ENCODE measurements at regions not wholly inside any gene's neighbourhood (a gene's known extent, or its start where the extent isn't known, plus 50 kb on each side); places are given as distances from the start of the nearest gene placed in this dataset.

DNA sequence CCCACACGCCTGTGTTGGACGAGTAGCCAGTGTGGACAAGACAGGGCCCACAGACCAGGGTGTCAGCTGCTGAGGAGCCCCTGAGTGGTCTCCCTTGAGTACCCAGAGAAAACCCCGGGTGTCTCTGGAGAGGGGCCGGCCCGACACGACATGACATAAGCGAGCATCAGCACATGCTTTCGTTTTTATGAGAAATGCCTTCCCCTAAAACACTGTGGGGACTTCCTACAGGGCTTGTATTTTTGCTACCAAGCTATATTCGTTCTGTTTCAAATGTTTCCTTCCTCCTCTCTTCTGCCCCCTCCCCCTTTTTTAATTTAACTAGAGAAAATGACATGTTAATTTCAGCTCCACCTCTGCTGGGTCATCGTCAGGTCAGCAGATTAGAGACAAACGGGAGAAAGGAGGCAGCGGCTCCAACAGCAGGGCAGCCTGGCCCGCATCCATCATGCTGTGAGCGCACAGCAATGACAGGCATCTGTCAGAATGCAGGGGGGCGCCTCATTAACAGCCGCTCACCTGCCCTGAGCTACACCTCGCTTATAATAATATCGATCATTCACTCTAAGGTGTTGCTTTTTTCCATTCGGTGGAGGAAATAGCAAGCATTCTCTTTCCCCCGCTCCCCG lies 286.2 kb downstream of the ZNF516 start:
- intact Hi-C loops (cut with DNase I) = no loop called here
- DNase-seq = no peak

DNA sequence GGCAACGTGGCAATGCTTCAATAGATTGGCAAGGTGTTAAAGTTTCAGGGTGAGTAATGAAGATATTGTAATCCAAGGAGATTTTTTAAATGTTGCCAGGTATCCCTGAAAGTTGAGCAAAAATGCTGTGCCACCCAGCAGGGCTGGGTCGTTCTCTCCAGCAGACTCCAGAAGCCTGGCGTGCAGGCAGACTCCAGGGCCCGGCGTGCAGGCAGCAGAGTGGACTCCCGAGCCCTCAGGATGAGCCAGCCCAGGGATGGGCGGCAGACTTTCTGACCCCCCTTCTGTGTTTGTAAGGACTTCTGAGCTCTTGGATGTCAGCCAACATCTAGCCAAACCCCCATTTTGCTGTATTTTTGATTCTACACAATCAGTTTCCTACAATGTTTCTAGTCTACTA lies 289.1 kb downstream of the ZNF516 start:
- intact Hi-C loops (cut with DNase I) = no loop called here
- peak in 1 of 10 donors; percentile 81 for DNase-seq

DNA sequence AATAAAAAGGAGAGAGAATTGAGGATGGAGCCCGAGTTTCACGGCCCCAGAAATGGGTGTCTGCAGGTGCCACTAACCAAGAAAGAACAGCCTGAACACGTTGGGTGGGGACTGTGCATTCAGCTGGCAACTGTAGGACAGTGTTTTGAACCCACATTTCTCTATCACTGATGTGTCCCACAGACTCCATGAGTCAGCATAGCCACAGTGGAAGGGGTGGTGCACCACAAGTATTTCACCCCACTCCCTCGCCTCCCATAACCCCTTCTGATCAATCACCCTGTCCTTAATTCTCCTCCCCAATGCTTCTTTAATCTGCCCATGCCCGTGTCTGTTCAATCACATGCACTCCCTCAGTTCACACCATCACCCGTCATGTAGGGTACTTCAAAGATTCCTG lies 291.5 kb downstream of the ZNF516 start:
- DNase-seq = no peak
- intact Hi-C loops (cut with DNase I) = no loop called here

DNA sequence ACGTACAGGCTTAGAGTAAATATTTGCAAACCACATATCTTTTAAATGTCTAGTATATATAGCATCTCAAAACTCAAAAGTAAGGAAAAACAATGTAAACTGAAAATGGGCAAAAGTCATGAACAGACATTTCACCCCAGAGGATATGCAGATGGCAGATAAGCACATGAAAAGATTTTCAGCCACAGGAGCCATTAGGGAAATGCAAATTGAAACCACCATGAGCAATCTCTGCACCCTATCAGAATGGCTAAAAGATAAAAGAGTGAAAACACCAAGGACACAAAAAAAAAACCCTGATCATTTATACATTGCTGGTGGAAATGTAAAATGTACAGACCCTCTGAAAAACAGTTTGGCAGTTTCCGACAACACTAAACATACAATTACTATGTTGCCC lies 292.7 kb downstream of the ZNF516 start:
- no peak for DNase-seq
- intact Hi-C loops (cut with DNase I) = no loop called here

DNA sequence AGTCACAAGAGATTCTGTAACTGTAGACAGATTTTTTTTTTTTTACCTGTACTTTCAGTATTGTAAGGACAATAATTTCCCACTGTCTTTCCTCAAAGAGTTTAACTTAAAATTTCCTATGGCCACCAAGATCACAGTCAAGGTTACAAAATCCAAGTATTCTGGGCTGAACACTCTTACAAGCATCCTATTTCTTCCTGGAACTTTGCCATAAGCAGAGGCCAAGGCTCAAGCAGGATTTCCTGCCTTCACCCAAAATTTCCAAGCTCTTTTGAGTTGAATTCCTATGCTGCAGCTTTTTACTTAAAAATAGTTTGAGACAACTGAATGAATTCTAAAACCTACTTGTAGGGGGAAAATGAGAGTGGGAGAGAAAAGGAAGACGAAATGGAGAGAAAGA lies 299.4 kb downstream of the ZNF516 start:
- intact Hi-C loops (cut with DNase I) = no loop called here

DNA sequence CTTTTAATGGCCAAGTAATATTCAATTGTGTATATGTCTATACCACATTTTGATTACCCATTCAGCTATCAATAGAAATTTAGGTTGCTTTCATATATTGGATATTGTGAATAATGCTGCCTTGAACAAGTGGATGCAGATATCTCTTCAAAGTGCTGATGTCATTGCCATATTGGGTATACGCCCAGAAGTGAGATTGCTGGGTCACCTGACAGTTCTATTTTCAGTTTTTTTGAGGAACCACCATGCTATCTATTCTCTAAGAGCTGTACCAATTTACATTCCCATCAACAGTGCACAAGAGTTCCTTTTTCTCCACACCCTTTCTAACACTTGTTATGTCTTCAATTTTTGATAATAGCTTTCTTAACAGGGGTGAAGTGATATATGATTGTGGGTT lies 306.9 kb downstream of the ZNF516 start:
- DNase-seq = no peak
- intact Hi-C loops (cut with DNase I) = no loop called here

More for the DNA sequence above, 299.4 kb downstream of the ZNF516 start:
- no peak for DNase-seq

DNA sequence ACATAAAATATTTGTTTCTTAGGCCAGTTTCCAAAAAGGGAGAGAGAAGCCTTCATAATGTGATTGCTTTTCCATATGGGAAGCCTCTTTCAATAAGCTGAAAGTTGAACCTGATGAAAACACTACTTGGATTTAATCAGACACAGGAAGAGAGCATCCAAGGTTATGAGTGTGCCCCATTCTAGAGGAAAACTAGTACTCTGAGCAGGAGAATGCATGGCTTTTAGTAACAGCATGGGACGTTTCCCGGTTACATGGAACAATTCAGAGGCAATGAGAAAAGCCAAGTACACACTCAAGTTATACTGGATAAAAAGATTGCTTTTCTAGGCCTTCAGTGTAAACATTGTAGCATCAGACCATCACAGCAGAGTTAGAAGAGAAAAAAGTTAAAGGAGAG lies 315.8 kb downstream of the ZNF516 start:
- intact Hi-C loops (cut with DNase I) = no loop called here
- DNase-seq = no peak

DNA sequence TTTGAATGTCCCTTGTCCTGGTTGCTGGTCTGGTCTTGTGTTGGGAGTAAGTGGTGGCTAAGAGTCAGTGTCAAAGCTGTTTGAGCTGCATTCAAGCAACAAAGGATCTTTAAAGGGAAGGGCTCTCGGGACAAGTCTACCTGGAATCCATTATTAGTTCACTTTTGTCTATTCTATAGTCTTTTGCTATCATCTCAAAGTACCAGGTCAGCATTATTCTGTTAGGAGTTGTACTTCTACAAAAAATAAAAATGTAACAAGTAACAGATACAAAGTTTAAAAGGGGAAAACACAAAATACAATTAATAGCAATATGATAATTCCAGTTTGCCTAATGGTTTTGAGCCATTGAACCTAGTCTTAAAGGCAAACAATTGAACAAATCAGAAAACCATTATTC lies 317.9 kb downstream of the ZNF516 start:
- intact Hi-C loops (cut with DNase I) = no loop called here
- no peak for DNase-seq

DNA sequence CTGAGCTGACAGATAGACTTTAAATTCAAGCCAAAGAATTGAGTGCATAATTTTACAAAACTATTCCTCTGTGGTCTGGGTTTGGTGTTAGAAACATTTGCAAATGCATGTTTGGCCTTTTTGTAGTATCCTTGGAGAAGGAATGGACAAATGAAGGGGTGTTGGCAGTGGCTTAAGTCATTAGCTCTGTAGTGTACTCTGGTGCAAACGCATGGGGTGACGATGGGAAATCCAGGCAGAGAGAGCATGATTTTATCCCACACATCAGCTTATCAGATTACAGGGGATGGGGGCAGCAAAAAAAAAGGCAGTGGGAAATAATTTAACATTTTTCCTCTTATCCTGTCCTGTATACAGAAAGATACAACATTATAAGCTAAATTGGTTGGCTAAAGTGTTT lies 320.6 kb downstream of the ZNF516 start:
- no peak for DNase-seq
- intact Hi-C loops (cut with DNase I) = no loop called here

DNA sequence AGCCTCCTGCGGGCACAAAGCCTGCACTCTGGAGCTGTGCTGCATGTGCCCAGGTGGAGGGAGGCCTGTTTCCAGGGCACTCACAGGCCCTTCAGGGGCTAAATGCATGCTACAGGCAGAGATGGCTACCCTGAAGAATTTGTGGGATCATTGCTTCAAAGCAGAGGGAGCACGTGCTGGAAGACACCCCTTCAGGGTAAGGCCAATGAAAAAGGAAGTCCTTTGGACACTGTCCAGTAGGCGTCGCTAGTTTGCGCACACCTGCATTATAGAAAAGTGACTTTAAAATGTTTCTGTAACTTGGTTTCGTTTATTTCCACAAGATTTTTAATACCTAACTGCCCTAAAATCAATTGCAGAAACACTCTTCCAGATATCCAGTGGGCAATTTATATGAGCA lies 325.3 kb downstream of the ZNF516 start:
- no peak for DNase-seq
- intact Hi-C loops (cut with DNase I) = no loop called here

DNA sequence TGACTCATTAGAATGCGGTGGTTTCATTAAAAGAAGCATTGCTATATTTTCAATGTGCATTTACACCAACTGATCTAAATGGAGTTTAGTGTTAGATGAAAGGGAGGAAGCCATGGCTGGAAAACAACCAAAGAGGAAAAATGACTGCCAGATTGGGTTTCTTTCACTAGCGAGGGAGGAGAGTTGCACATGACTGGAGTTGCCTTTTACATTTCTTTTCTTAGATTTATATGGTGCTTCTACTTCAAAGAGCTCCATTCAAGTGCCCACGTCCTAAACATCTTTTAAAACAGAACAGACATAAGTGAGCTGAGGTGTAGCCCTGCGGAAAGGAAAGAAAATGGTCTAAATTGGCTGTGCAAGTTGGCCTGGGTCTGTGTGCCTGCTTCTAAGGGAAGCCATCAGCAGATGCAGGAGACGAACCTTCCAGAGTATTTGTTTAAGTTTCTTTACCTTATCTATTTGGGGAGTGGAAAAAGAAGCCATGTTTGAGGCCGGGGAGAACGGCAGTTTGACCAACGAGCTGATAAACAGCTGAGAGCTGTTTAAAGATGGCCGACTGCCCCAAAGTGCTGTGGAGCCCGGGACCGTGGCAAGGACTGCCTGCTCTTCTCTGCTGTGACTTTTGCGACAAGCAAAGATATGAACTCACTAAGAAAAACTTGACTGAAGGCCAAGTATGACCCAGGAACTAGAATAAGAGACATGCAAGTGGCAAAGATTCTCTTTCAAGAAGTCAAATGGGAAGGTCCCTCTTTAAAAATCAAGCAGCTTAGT lies 327.0 kb downstream of the ZNF516 start:
- intact Hi-C loops (cut with DNase I) = no loop called here
- DNase-seq = no peak

DNA sequence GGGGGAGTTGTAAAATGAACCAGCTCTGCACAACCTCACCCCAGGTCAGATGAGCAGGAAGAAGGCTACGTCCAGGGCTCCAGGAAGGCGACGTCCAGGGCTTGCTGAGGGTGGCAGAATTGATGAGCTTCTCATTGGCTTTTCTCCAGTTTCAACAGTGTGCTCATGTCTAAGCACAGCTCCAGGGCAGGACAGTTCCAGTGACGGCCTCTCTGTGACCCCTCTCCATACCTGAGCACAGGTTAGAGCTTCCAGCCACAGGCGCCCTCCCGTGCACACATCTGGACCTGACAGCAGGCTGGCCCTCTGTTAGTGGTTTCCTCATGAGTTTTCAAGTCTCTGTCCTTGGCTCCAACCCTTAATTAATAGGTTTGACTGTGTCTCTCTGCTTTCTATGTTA lies 327.6 kb downstream of the ZNF516 start:
- no peak for DNase-seq

DNA sequence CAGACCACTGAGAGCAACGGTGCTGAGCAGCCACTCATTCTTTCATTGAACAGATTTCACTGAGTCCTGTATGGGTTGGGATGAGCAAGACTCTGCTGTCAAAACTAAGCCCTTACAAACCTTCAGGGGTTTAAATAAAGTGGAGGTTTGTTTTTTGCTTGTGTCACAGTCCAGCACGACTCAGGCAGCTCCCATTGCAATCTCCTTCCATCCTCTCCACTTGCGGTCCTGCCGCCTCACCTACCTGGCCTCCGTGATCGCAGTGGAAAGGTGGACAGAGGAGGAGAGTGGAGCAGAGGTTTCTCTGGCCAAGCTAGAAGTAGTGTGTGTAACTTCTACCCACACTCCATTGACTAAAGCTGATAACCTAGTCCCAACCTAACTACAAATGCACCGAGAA lies 332.2 kb downstream of the ZNF516 start:
- no peak for DNase-seq
- intact Hi-C loops (cut with DNase I) = no loop called here

More for the DNA sequence above, 327.6 kb downstream of the ZNF516 start:
- intact Hi-C loops (cut with DNase I) = no loop called here

DNA sequence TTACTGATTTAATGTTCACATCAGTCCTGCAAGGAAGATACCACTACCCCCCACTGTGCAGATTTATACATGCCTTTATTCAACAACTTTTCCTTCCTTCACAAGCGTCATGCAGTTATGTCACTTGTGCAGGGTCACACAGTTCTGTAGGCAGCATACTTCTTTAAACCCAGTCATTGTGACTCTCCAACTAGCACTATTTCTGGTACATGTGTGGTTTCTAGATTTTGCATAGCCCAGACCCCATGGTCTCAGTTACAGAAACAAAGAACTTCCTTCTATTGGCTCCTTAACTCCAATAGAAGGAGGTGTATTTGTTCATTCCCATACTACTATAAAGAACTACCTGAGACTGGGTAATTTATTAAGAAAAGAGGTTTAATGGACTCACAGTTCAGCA lies 333.1 kb downstream of the ZNF516 start:
- no peak for DNase-seq
- intact Hi-C loops (cut with DNase I) = no loop called here

DNA sequence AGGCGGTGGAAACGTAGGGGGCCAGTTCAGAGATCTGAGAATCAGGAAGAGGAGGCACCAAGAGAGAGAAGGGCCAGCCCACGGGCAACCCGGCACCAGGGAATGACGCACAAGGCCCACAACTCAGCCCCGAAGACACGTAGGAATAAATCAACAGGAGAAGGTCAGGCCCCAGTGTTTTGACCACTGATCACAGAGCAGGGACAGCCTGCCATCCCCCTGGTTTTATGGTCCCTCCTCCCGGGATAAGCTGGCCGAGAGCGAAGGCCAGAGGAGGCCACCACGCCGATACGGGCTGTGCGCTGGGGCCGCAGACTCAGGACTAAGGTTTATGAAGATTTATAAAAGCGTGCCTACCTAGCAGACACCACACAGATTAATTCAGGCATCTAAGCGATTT lies 341.4 kb downstream of the ZNF516 start:
- intact Hi-C loops (cut with DNase I) = no loop called here
- DNase-seq = no peak

DNA sequence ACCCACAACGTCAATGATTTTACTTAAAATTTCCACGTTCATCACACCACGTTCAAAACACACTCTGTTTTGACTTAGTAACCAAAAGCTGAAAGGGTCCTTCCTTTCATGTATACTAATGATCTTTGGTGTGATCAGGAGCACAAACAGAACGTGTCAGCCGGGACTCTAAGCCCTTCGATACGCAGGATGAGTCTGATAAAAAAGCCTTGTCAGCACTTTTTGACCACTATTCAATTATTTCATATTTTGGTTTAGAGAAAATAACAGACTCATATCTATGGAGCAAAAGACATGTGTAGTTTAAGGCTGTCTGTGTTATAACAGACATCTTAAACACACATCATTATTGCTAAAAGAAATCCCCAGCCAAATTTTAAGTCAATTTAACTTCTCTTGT lies 345.3 kb downstream of the ZNF516 start:
- intact Hi-C loops (cut with DNase I) = no loop called here
- no peak for DNase-seq

DNA sequence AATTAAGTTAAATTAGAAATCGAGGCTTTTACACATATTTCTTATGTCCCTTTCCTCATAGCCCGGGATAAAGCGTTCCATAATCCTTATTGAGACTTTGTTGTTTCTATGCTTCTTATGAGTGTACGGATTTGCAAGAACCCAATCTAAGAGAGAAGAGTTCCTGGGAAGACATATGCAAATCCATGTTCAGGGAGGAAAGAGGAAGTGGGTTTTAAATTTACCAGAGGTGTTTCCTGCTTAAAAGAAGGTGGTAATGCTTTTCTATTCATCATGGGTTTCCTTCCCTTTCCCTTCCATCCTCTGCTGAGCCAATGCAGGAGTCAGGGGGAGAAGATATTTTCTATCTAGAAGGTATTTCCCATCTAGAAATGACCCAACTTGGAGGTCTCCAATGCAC lies 345.8 kb downstream of the ZNF516 start:
- no peak for DNase-seq
- intact Hi-C loops (cut with DNase I) = no loop called here

DNA sequence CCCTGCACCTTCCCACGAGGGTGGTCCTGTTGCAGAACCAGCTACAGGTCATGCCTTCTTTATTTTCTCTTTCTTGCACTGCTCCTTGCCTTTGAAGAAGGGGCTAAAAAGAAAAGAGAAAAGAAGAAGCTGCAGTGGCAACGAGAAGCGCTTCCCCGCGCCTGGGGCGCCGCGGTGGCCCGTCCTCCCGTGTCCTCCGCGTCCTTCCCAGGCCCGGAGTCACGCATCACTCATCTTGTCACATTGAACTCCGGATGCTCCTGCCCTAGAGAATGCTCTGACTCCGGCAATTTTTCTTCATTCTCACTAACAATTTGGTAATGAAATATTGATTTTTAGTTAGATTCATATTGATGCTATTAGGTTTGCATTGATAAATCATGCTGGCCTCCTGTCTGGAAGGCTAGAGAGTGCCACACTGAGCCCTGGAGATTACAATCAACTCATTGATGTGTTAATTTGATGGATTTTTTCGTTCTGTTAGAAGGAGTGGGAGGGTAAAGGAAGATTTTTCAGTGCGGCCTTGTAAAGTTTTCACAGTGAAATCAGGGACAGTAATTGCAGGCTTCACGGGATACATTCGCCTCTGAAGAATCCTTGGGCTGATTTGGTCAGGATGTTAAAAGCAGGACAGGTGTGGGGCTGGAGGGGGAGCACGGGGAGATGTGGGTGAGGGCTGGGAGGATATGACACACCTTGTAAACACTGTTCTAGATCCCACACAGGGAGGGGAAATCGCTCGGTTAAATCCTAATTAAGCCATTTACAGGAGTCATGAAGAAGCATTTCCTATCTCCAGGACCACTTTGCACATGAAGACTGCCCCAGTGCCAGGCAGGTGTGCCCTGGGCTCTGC lies 349.3 kb downstream of the ZNF516 start:
- no peak for DNase-seq
- intact Hi-C loops (cut with DNase I) = no loop called here

DNA sequence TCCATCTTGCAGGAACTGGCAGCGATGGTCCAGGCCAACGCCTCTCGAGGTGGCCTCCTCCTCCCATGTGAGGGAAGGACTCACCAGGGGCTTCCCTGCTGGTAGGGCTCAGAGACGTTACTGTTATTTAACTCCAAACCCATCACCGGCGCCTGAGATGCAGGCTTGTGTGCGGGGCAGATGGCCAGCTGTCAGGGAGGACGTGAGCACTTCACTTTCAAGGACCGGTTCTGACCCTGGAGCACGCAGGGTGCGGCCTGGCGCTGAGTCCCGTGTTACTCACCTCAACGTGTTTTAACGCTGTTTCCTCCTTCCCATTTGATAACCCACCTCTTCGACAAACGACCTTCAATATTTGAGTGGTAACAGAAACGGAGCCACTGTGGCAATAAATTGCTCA lies 350.2 kb downstream of the ZNF516 start:
- peak in 1 of 10 donors; percentile 79 for DNase-seq
- intact Hi-C loops (cut with DNase I) = no loop called here

DNA sequence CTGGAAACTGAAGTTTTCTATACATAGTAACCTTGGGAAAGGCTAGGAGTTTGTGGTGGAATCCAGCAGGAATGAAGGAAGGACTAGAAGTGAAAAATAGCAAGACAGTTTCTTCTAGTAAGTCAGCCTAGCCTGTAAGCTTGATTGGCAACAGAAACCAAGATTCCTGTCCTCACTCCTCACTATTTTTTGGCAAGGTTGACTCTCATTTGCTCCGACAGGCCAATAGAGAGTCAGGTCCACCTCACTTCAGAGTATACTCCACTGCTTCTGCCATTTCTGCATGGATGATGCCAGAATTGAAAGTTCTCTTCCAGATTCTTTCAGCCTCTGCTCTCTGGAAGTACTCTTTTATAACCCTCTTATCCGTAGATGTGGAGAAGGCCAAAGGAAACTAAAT lies 352.4 kb downstream of the ZNF516 start:
- intact Hi-C loops (cut with DNase I) = no loop called here
- DNase-seq = no peak

DNA sequence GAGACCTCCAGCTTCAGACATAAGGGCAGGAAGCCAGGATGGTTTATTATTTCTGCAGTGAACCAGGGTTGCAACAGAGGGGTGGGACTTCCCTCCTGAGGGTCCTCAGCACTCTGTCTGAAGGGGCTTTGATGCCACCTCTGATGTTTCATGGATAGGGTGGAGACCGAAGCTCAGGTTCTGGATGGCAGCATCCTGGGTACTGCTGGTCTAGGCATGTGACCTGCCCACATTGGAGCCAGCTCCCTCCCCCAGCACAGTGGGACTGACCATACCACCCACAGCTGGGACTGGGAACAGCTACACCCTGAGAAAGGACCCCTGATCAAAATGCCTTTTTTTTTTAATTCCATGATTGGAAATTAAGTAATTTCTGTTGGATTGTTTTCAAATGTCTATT lies 355.2 kb downstream of the ZNF516 start:
- intact Hi-C loops (cut with DNase I) = no loop called here
- no peak for DNase-seq

DNA sequence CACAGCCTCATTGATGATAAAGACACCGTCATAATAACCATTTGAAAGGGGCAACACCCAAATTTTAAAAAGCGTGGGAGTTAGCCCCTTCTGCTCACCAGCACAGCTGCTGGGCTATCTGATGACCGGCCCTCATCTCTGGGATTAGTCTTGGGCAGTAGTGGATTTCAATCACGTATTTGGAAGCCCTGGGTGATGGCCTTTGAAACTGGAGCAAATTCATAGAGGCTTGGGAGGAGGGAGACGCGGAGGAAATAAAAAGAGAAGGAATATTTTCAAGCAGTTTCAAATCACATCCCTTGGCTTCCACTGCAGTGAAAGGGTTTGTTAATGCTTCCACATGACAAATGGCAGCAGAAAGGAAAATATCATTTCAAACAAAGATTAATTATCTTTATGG lies 357.8 kb downstream of the ZNF516 start:
- no peak for DNase-seq
- intact Hi-C loops (cut with DNase I) = no loop called here
